ENCODE measurements at regions not wholly inside any gene's neighbourhood (a gene's known extent, or its start where the extent isn't known, plus 50 kb on each side); places are given as distances from the start of the nearest gene placed in this dataset.

GRCh38 chr9:88923653-88924288, 67.5 kb upstream of the S1PR3 start:
- no peak for DNase-seq (ENCODE audit: low read depth)

- DNase-seq (ENCODE audit: low read depth): no peak
Observed at GRCh38 chr9:88925481-88925880, 65.8 kb upstream of the S1PR3 start.

GRCh38 chr9:88926781-88927505, 64.3 kb upstream of the S1PR3 start:
- DNase-seq (ENCODE audit: low read depth): no peak

GRCh38 chr9:88927510-88927909, 63.8 kb upstream of the S1PR3 start:
- no peak for DNase-seq (ENCODE audit: low read depth)

- no peak for DNase-seq (ENCODE audit: low read depth)
Observed at GRCh38 chr9:88930716-88931115, 60.6 kb upstream of the S1PR3 start.

- DNase-seq (ENCODE audit: low read depth): peak; percentile 70
Observed at GRCh38 chr9:88932766-88933165, 58.5 kb upstream of the S1PR3 start.

GRCh38 chr9:88933607-88934379, 57.5 kb upstream of the S1PR3 start:
- DNase-seq (ENCODE audit: low read depth): no peak

GRCh38 chr9:88934876-88935535, 56.3 kb upstream of the S1PR3 start:
- no peak for DNase-seq (ENCODE audit: low read depth)

GRCh38 chr9:88936132-88936531, 55.1 kb upstream of the S1PR3 start:
- no peak for DNase-seq (ENCODE audit: low read depth)

GRCh38 chr9:88936668-88937067, 54.6 kb upstream of the S1PR3 start:
- DNase-seq (ENCODE audit: low read depth): peak; percentile 19

GRCh38 chr9:88937248-88937647, 54.0 kb upstream of the S1PR3 start:
- DNase-seq (ENCODE audit: low read depth): no peak

- DNase-seq (ENCODE audit: low read depth): no peak
Observed at GRCh38 chr9:88938189-88938588, 53.1 kb upstream of the S1PR3 start.
